ENCODE measurements at regions not wholly inside any gene's neighbourhood (a gene's known extent, or its start where the extent isn't known, plus 50 kb on each side); places are given as distances from the start of the nearest gene placed in this dataset.
"Not testable (repeated sequence)": the region's sequence is repeated elsewhere in the genome, so short reads cannot be mapped to it uniquely, and the experiment has no call there.

- FAIRE-seq (no peak), DNase-seq (ENCODE audit: low spot score) (no peak)
These were observed 342.0 kb downstream of the RFC3 start for GRCh38 chr13:34159946-34160345.

- no peak for FAIRE-seq
- no peak for DNase-seq (ENCODE audit: low spot score)
These were observed 344.1 kb downstream of the RFC3 start for GRCh38 chr13:34161931-34162543.

- no peak for DNase-seq (ENCODE audit: low spot score)
- no peak for FAIRE-seq
These were observed 344.6 kb downstream of the RFC3 start for GRCh38 chr13:34162544-34162933.

- DNase-seq (ENCODE audit: low spot score) (no peak), FAIRE-seq (no peak)
These were observed 346.6 kb downstream of the RFC3 start for GRCh38 chr13:34164582-34164981.

- no peak for FAIRE-seq
- no peak for DNase-seq (ENCODE audit: low spot score)
These were observed 347.2 kb downstream of the RFC3 start for GRCh38 chr13:34165158-34165557.

GRCh38 chr13:34166406-34166805 is 348.5 kb downstream of the RFC3 start:
- FAIRE-seq (no peak), DNase-seq (ENCODE audit: low spot score) (no peak)

GRCh38 chr13:34167347-34167746 is 349.4 kb downstream of the RFC3 start:
- FAIRE-seq (no peak), DNase-seq (ENCODE audit: low spot score) (no peak)

- no peak for DNase-seq (ENCODE audit: low spot score)
- no peak for FAIRE-seq
These were observed 354.1 kb downstream of the RFC3 start for GRCh38 chr13:34172048-34172447.

GRCh38 chr13:34174671-34175145 is 356.8 kb downstream of the RFC3 start:
- no peak for DNase-seq (ENCODE audit: low spot score)
- no peak for FAIRE-seq

- DNase-seq (ENCODE audit: low spot score) (no peak), FAIRE-seq (no peak)
These were observed 357.6 kb downstream of the RFC3 start for GRCh38 chr13:34175551-34175950.

GRCh38 chr13:34176633-34177032 is 358.7 kb downstream of the RFC3 start:
- FAIRE-seq (no peak), DNase-seq (ENCODE audit: low spot score) (no peak)

GRCh38 chr13:34179481-34179880 is 361.5 kb downstream of the RFC3 start:
- FAIRE-seq = no peak
- no peak for DNase-seq (ENCODE audit: low spot score)

- DNase-seq (ENCODE audit: low spot score) (no peak), FAIRE-seq (no peak)
These were observed 362.0 kb downstream of the RFC3 start for GRCh38 chr13:34179927-34180326.

GRCh38 chr13:34181256-34181655 is 363.3 kb downstream of the RFC3 start:
- DNase-seq (ENCODE audit: low spot score); FAIRE-seq: not testable (repeated sequence)

- no peak for DNase-seq (ENCODE audit: low spot score)
These were observed 372.0 kb downstream of the RFC3 start for GRCh38 chr13:34189946-34190345.

GRCh38 chr13:34201050-34201913 is 383.3 kb downstream of the RFC3 start:
- no peak for DNase-seq (ENCODE audit: low spot score)
- FAIRE-seq = no peak

More at GRCh38 chr13:34189946-34190345, 372.0 kb downstream of the RFC3 start:
- no peak for FAIRE-seq

GRCh38 chr13:34207334-34207733 is 389.4 kb downstream of the RFC3 start:
- DNase-seq (ENCODE audit: low spot score) (peak; percentile 14), FAIRE-seq (no peak)

- no peak for DNase-seq (ENCODE audit: low spot score)
- no peak for FAIRE-seq
These were observed 389.9 kb downstream of the RFC3 start for GRCh38 chr13:34207872-34208271.

- no peak for FAIRE-seq
- DNase-seq (ENCODE audit: low spot score) = no peak
These were observed 390.4 kb downstream of the RFC3 start for GRCh38 chr13:34208336-34208735.

- FAIRE-seq (no peak), DNase-seq (ENCODE audit: low spot score) (no peak)
These were observed 392.4 kb downstream of the RFC3 start for GRCh38 chr13:34210341-34210740.

- FAIRE-seq = no peak
- DNase-seq (ENCODE audit: low spot score) = no peak
These were observed 396.7 kb downstream of the RFC3 start for GRCh38 chr13:34214686-34215085.

- no peak for DNase-seq (ENCODE audit: low spot score)
- no peak for FAIRE-seq
These were observed 398.3 kb downstream of the RFC3 start for GRCh38 chr13:34216256-34216655.
